HG03520 (cell line): ENCODE measurements at regions not wholly inside any gene's neighbourhood (a gene's known extent, or its start where the extent isn't known, plus 50 kb on each side); places are given as distances from the start of the nearest gene placed in this dataset.

ENCODE experiments used
- ATAC-seq: cut with Tn5 transposase; IDR thresholded peaks from one replicate; pipeline ENCODE4 v1.9.1; 2021; ENCODE audit warnings: mild to moderate bottlenecking, moderate library complexity; ENCODE audit not compliant: unreplicated experiment

DNA sequence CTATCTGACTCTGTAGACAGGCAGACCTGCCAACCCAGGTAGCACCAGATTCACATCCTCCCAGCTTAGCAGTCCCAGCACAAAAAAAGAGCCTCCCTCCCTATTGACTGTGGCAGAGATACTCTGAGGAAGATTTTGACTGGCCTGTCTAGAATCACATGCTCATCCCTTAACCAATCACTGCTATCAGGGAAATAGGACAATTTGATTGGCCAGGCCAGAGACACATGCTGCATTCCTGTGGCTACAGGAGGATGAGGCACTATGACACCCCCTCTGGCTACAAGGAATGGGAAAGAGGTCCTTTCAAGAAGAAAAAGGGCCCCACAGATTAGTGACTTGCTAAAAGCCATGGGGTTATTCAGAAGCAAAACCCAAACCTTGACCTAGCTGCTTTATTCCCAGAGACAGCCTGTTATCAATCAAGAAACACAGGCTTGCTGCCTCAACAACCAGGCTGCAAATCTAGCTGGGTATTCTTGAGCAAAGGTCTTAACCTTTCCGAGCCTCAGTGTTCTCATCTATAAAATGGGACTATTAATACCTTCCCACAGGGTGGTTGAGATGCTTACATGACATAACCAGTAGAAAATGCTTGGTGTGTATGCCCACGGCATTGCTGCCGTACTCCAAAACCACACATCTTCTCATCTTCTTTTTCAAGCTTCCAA, 147.6 kb downstream of the BCOR start:
- no peak for ATAC-seq

DNA sequence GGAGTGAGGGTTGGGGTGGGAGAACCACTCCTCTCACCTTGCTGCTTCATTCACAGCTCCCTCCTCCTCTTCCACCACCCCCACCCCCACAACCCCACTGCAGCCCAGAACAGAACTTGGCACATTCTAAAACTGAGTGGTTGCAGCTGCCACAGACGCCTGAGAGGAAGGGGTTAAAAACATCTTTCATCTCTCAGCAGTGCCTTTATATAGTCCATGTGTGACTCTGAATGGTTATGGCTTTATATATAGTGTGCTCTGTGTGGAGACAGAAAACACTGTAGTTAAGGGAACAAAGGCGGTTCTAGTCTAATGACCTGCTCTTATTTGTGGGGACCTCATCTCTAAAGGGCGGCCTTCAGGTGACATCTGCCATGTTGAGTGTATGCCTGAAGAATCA, 144.8 kb downstream of the BCOR start:
- no peak for ATAC-seq

- ATAC-seq: no peak
These were observed 143.9 kb downstream of the BCOR start for GRCh38 chrX:39953879-39954278.

GRCh38 chrX:39954851-39955250, 142.9 kb downstream of the BCOR start:
- no peak for ATAC-seq

DNA sequence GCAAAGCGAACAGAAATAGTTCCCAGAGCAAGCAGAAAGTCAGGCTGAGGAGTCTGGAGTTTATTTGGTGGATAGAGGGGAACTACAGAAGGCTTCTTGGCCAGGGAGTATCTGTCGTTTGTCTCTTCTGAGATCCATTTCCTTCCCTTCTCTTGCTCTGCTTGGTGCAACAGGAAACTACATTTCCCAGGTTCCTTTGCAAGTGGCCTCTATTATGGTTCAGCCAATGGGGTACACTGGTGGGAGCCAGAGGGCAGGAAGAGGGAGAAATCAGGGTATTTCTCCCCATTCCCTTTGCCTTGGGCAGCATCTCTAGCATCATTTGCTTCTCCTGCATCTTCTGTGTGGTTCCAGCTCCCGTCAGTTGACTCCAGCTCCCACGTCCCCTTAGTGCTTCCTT, 142.1 kb downstream of the BCOR start:
- ATAC-seq: no peak

GRCh38 chrX:39956803-39957394, 140.9 kb downstream of the BCOR start:
- no peak for ATAC-seq

DNA sequence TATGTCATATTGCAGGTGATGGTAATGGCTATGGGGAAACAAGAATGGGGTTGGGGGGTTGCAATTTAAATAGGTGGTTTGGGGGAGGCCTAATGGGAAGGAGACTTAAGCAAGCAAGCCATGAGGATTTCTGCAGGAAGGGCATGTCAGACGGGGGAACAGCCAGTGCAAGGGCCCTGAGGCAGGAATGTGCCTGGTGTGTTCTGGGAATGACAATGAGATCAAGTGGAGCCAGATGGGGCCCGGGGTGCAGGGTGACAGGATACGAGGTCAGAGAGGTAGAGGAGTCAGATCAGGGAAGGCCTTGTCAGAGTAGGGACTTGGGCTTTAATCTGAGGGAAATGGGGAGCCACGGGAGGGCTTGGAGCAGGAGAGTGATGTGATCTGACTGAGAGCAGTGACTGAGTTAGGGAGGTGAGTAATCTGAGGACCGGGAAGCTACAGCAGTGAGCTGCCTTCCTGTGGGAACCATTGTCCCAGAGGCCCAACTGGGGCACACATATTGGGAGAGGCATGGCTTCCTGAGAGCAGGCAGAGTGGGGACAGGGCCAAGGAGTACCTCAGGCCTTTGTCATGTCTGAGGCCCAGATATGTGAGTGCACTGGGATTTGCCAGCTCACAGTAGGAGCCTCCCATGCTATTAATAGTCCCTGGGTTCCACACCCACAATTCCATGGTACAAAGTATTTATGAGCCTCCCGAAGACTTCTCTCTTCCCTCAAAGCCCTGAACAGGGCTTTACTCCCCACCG, 139.8 kb downstream of the BCOR start:
- no peak for ATAC-seq

DNA sequence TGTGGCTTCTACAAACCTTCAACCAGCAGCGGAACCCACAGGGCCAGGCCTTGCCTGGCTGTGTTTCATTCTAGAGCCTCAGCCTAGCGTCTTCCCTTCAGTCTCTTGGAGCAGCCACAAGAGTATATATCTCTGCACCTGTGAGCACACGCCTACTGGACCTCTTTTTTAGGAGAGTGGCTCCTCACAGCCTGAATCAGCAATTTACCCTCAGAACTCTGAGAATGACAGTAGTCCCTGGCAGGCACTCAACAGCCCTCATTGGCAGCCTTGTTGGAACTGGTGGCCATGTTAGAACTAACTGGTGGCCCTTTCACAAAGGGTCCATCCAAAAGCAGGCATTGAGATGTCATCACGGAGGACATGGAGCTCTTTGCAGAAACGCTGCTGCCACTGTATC, 138.9 kb downstream of the BCOR start:
- no peak for ATAC-seq

DNA sequence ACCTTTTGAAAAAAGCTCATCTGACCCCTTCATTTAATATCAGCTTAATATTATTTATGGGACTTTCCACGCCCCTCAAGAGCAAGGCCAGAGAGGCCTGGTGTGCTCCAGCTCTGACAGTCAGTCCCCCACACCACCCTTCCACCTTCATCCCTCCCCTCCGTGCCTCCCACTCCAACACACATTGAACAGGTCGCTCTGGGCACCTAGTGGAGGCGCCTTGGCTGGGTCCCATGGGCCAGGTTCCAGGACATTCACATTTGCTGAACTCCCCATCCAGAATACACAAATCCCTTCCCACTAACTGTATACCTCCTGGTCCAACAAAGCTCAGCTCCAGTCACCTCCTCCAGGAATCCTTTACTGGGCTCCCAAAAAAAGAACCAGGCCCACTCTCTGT, 137.5 kb downstream of the BCOR start:
- no peak for ATAC-seq

DNA sequence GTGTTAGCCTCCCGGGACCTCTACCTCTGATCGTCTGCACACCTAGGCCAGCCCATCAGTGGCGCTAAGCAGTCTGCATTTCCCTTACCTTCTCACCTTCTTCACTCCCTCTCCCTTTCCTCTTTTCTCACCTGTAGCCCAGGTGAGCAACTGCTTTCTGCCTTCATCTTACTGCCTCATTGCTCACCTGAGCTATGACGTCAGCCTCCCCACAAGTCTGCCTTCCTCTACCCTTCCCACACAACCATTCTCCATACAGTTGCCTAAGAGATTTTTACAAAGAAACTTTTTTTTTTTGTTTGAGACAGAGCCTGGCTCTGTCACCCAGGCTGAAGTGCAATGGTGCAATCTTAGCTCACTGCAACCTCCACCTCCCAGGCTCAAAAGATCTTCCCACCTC, 136.3 kb downstream of the BCOR start:
- no peak for ATAC-seq

DNA sequence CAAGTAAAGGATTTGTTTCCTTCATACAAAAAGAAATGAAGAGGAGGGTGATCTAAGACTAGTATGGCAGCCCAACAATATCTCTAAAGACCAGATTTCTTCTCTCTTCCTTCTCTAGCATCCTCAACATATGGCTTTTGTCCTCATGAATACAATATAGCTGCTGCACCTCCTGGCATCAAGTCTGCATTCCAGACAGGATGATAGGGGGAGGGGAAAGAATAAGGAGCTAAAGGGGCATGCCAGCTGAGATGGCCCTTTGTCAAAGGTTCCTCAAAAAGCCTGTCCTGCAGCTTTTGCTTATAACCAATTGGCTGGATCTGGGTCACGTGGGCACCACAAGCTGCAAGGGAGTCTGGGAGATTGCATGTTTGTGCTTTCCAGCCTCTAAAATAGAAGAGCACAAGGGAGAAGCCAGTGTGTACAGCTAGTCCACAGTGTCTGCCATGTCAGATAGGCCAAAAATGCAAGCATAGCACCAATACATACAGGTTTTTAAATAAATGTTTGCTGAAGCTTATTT, 132.6 kb downstream of the BCOR start:
- ATAC-seq: no peak

DNA sequence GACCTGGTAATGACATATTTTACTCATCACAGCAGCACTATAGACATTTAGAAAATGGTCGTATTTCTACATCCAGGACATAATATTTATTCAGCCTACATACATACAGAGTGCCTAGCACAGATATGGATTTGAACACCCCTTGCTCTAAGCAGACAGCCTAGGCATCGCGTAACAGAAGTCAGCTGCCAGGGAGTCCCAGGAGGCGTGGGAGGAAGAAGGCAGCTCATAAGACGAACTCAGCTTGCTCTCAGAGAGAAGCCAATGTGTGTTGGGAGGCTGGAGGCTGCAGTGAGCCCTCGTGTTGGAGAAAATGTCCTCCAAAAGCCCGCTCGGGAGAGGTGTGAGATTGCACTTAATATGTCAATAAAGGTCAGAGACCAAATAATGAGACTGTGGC, 131.6 kb downstream of the BCOR start:
- no peak for ATAC-seq

DNA sequence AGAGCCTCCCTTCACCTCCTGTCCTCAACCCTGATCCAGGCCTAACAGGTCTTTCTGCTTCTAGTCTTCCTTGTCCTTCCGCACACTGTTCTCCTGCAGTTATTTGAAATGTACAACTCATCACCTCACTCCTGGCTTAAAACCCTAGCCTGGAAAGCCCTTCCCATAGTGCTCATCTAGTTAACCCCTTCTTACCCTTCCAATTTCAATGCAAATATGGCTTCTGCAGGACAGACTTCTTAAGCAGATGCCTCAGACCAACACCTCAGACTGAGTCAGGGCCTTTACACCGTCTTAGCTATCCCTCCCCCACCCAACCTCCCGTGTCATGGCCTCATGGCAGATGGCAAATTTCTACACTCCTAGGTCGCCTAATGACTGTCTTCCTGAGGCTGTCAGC, 130.4 kb downstream of the BCOR start:
- no peak for ATAC-seq

- no peak for ATAC-seq
These were observed 128.5 kb downstream of the BCOR start for GRCh38 chrX:39969099-39969818.

GRCh38 chrX:39969819-39970504, 127.8 kb downstream of the BCOR start:
- no peak for ATAC-seq

- ATAC-seq: no peak
These were observed 126.0 kb downstream of the BCOR start for GRCh38 chrX:39971760-39972159.

- no peak for ATAC-seq
These were observed 125.4 kb downstream of the BCOR start for GRCh38 chrX:39972340-39972739.

GRCh38 chrX:39973810-39974209, 123.9 kb downstream of the BCOR start:
- no peak for ATAC-seq

- ATAC-seq: no peak
These were observed 123.5 kb downstream of the BCOR start for GRCh38 chrX:39974270-39974669.

DNA sequence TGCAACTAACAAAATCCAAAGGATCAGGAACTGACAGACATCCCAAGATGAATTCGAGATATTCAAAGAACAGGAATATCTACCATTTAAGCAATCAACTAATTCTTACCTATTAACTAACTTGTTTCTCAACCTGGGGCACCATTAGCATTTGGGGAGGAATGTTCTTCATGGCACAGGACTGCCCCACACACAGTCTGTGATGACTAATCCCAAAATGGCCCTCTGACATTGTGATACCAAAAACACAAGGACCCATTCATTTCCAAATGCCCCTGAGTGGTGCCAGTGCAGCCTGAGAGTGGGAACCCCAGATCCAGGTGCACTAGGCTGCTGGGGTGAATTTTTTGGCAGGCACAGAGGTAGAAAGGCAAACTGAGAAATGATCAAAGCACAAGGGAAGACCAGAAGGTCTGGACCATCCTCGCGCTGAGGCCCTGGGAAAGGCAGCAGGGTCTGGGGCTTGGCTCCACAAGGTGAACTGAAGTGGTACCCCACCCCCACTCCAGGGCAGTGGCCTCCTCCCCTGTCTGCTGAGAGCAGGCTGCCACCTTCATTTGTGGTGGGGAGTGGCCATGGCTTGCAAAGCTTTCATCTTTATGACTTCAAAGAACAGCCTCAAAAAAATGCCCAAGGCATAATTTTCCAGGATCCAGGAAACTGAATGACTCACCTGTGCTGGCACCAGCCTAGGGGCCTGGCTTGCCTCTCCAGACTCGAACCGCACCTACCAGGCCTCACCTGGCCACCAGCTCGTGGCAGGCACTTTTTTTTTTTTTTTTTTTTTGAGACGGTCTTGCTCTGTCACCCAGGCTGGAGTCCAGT, 122.4 kb downstream of the BCOR start:
- no peak for ATAC-seq
